Sigmoid colon (tissue), 4 donors: ENCODE measurements at regions not wholly inside any gene's neighbourhood (a gene's known extent, or its start where the extent isn't known, plus 50 kb on each side); places are given as distances from the start of the nearest gene placed in this dataset.

Experiments
- POLR2A ChIP-seq, 2 donors: fragments of 450-650 bp; IDR thresholded peaks; one replicate each; pipeline ENCODE4 v1.6.1; 2016; ENCODE audit warnings: antibody characterized with exemption in 2 of 2, mild to moderate bottlenecking in 2 of 2, moderate library complexity in 2 of 2
- POLR2AphosphoS5 ChIP-seq, 4 donors: sonication (generic); formaldehyde crosslinking; IDR thresholded peaks; one replicate each; pipeline ENCODE4 v1.6.1; 2017; ENCODE audit warnings: antibody characterized with exemption in 4 of 4

- TF ChIP-seq POLR2A (IDR thresholded peaks at IDR 0.05) = no peak
- no peak for TF ChIP-seq POLR2AphosphoS5 (IDR thresholded peaks at IDR 0.05)
These were observed 78.7 kb upstream of the ZDHHC17 start for GRCh38 chr12:76685246-76685678.
